Natural killer cell (primary cell): ENCODE measurements at regions not wholly inside any gene's neighbourhood (a gene's known extent, or its start where the extent isn't known, plus 50 kb on each side); places are given as distances from the start of the nearest gene placed in this dataset.
"Not testable (repeated sequence)": the region's sequence is repeated elsewhere in the genome, so short reads cannot be mapped to it uniquely, and the experiment has no call there.

Experiments used
- ATAC-seq, 3 donors: fragments of 150-1000 bp in 2 of 3; fragments of 200-7000 bp in 1 of 3; cut with Tn5 transposase; 1 replicate in 1 of 3; 2 replicates in 2 of 3; pipeline ENCODE4 v1.10.0; 2021; ENCODE audit warnings: mild to moderate bottlenecking in 2 of 3, moderate library complexity in 2 of 3
- DNase-seq, 2 donors: peaks; one replicate each; pipeline versions ENCODE4 v3.0.0 to v3.0.0-alpha.2; 2013 to 2021; ENCODE audit warnings: mixed read lengths in 1 of 2
- H3K27ac ChIP-seq: one replicate; pipeline ENCODE4 v1.5.1; 2013; ENCODE audit warnings: mild to moderate bottlenecking, low read length
- H3K27me3 ChIP-seq: one replicate; pipeline ENCODE4 v1.6.1; 2013; ENCODE audit warnings: low read length; ENCODE audit not compliant: control insufficient read depth, insufficient read depth
- H3K36me3 ChIP-seq: one replicate; pipeline ENCODE4 v1.6.1; 2013; ENCODE audit warnings: low read length; ENCODE audit not compliant: control insufficient read depth, insufficient read depth
- H3K4me1 ChIP-seq: one replicate; pipeline ENCODE4 v1.6.1; 2013; ENCODE audit warnings: low read length; ENCODE audit not compliant: control insufficient read depth, insufficient read depth
- H3K4me3 ChIP-seq: one replicate; pipeline ENCODE4 v1.5.1; 2013; ENCODE audit warnings: low read length
- H3K9me3 ChIP-seq: one replicate; pipeline ENCODE4 v1.6.1; 2013; ENCODE audit warnings: low read length; ENCODE audit not compliant: control insufficient read depth, insufficient read depth
- H3K27ac Mint-ChIP-seq, 2 donors: one replicate each; pipeline ENCODE4 v1.8.0; 2022; ENCODE audit warnings: mild to moderate bottlenecking in 2 of 2, mixed read lengths in 2 of 2, moderate library complexity in 1 of 2
- H3K27me3 Mint-ChIP-seq, 2 donors: one replicate each; pipeline ENCODE4 v1.8.0; 2022; ENCODE audit warnings: low read depth in 2 of 2, mixed read lengths in 2 of 2
- H3K36me3 Mint-ChIP-seq: one replicate; pipeline ENCODE4 v1.8.0; 2022; ENCODE audit warnings: mixed read lengths
- H3K4me1 Mint-ChIP-seq, 2 donors: one replicate each; pipeline ENCODE4 v1.8.0; 2022; ENCODE audit warnings: mixed read lengths in 2 of 2
- H3K4me3 Mint-ChIP-seq: one replicate; pipeline ENCODE4 v1.8.0; 2022; ENCODE audit warnings: mild to moderate bottlenecking, moderate library complexity, mixed read lengths
- H3K9me3 Mint-ChIP-seq, 2 donors: one replicate each; pipeline ENCODE4 v1.8.0; 2022; ENCODE audit warnings: mixed read lengths in 2 of 2
- WGBS: methylation state at CpG from one replicate; pipeline ENCODE4 v1.1.7; 2013; ENCODE audit warnings: missing lambda C conversion rate; ENCODE audit not compliant: insufficient coverage; 5-methylcytosine and 5-hydroxymethylcytosine counted together
- intact Hi-C: fragments of 100-400 bp; cut with micrococcal nuclease; formaldehyde crosslinking; loops from one replicate; pipeline ENCODE4 v1.14.2; 2022
- TF ChIP-seq, protein P1 (sequence below): fragments of 200-600 bp; IDR thresholded peaks from one replicate; pipeline ENCODE4 v1.8.0; 2022; ENCODE audit warnings: antibody characterized with exemption

DNA sequence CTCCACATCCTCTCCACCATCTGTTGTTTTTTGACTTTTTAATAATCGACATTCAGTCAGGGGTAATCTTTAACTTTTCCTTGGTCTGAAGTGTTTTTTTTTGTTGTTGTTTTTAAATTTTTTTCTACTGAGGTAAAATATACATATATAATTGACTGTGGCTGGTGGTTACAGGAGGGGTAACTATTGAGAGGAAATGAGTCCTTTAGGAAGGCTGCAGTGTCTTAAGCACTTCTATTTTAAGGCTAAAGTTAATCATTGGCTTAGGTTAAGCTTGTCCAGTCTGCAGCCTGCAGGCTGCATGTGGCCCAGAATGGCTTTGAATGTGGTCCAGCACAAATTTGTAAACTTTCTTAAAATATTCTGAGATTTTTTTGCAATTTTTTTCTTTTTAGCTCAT, 172.5 kb downstream of the CTH start:
- ATAC-seq (no peak), DNase-seq (no peak)
- H3K27ac ChIP-seq = no peak overlapping the region
- Mint-ChIP-seq H3K4me1 (no peaks in the 10 kb centered on the region), H3K4me3 (no peak overlapping the region), H3K9me3 (peaks cover 0 to 3% of the 10 kb centered on the region in 2 donors), H3K27ac (no peak overlapping the region), H3K36me3 (no peaks in the 10 kb centered on the region), H3K27me3 (no peaks in the 10 kb centered on the region)
- no peaks in the 10 kb centered on the region for H3K27me3 ChIP-seq
- no peak overlapping the region for H3K4me3 ChIP-seq
- TF ChIP-seq, protein P1, sequence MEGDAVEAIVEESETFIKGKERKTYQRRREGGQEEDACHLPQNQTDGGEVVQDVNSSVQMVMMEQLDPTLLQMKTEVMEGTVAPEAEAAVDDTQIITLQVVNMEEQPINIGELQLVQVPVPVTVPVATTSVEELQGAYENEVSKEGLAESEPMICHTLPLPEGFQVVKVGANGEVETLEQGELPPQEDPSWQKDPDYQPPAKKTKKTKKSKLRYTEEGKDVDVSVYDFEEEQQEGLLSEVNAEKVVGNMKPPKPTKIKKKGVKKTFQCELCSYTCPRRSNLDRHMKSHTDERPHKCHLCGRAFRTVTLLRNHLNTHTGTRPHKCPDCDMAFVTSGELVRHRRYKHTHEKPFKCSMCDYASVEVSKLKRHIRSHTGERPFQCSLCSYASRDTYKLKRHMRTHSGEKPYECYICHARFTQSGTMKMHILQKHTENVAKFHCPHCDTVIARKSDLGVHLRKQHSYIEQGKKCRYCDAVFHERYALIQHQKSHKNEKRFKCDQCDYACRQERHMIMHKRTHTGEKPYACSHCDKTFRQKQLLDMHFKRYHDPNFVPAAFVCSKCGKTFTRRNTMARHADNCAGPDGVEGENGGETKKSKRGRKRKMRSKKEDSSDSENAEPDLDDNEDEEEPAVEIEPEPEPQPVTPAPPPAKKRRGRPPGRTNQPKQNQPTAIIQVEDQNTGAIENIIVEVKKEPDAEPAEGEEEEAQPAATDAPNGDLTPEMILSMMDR = no peak
- no peaks in the 10 kb centered on the region for H3K4me1 ChIP-seq
- no CpG with 5 or more reads among the region's 1 CpG for WGBS
- H3K9me3 ChIP-seq = no peaks in the 10 kb centered on the region
- intact Hi-C loops = no loop called here
- H3K36me3 ChIP-seq = no peaks in the 10 kb centered on the region

DNA sequence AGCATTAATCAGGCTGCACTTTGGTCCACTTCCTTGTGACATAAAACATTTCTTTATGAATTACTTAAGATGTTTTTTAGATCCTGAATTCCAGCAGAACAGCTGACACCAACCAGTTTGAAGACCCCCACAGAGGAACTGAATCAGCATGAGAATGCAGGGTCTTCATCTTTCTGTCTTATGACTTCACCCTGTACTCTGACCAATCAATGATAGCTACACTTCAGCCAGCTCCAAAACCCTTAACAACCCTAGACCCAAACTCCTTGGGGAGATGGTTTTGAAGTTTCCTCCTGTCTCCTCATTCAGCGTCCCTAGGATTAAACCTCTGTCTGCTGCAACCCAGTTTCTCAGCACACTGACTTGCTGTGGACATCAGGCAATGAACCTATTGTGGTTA, 175.0 kb downstream of the CTH start:
- Histone ChIP-seq H3K9me3 (no peaks in the 10 kb centered on the region), H3K36me3 (no peaks in the 10 kb centered on the region), H3K4me3 (no peak overlapping the region), H3K27me3 (no peaks in the 10 kb centered on the region), H3K27ac (no peak overlapping the region), H3K4me1 (no peaks in the 10 kb centered on the region)
- 88% methylated on average over 1 of the region's 1 CpG for WGBS
- Mint-ChIP-seq H3K4me1 (no peaks in the 10 kb centered on the region), H3K27me3 (no peaks in the 10 kb centered on the region), H3K9me3 (peaks cover 4 to 6% of the 10 kb centered on the region in 2 donors), H3K36me3 (no peaks in the 10 kb centered on the region), H3K27ac (no peak overlapping the region), H3K4me3 (no peak overlapping the region)
- DNase-seq (no peak), ATAC-seq (no peak)
- intact Hi-C loops = no loop called here
- TF ChIP-seq, protein P1 = no peak

DNA sequence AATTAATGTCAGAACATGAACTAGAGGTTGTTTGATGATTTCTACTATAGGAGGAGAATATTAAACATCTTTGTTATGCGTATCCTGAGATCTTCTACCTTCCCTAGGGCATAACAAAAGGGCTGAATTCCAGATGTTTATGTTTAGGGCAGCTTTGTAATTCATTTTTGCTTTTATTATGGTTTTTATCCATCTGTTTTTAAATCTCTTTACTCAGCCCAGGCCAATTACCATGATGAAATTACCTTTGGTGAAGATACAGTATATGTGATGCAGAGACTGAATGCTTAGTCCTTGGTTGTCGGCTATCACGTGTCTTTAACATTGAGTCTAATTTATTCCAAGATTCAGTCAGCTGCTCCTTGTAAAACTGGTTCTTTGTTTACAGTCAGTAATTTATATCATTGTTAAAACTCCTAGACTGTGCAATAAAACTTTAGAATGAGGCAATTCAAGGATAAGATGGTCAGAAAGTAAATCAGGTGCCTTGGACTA, 176.9 kb downstream of the CTH start:
- Histone ChIP-seq H3K4me3 (no peak overlapping the region), H3K27me3 (no peaks in the 10 kb centered on the region), H3K4me1 (no peaks in the 10 kb centered on the region), H3K36me3 (no peaks in the 10 kb centered on the region), H3K27ac (no peak overlapping the region), H3K9me3 (no peaks in the 10 kb centered on the region)
- no peaks in the 10 kb centered on the region for H3K27me3 Mint-ChIP-seq
- no peak overlapping the region for H3K4me3 Mint-ChIP-seq
- no peak for DNase-seq
- no peaks in the 10 kb centered on the region for H3K36me3 Mint-ChIP-seq
- intact Hi-C loops = no loop called here
- ATAC-seq = no peak
- no peaks in the 10 kb centered on the region for H3K4me1 Mint-ChIP-seq
- TF ChIP-seq, protein P1 = no peak
- H3K9me3 Mint-ChIP-seq = peaks cover 4 to 5% of the 10 kb centered on the region in 2 donors
- 90% methylated on average over 2 of the region's 3 CpGs for WGBS
- H3K27ac Mint-ChIP-seq = no peak overlapping the region

DNA sequence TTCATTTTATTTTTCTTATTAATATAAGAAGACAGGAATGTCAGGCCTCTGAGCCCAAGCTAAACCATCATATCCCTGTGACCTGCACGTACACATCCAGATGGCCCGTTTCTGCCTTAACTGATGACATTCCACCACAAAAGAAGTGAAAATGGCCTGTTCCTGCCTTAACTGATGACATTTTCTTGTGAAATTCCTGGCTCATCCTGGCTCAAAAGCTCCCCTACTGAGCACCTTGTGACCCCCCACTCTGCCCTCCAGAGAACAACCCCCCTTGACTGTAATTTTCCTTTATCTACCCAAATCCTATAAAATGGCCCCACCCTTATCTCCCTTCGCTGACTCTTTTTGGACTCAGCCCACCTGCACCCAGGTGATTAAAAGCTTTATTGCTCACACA, 182.5 kb downstream of the CTH start:
- not testable (repeated sequence) for ATAC-seq, DNase-seq
- 90% methylated on average over 3 of the region's 3 CpGs for WGBS

More for the DNA sequence above, 182.5 kb downstream of the CTH start:
- H3K27ac ChIP-seq, H3K4me1 Mint-ChIP-seq, H3K27me3 Mint-ChIP-seq, H3K9me3 ChIP-seq, H3K36me3 Mint-ChIP-seq, H3K36me3 ChIP-seq, H3K4me3 Mint-ChIP-seq, H3K4me3 ChIP-seq, H3K9me3 Mint-ChIP-seq, H3K4me1 ChIP-seq, H3K27me3 ChIP-seq, H3K27ac Mint-ChIP-seq, intact Hi-C loops: not testable (repeated sequence)
